ENCODE measurements at regions not wholly inside any gene's neighbourhood (a gene's known extent, or its start where the extent isn't known, plus 50 kb on each side); places are given as distances from the start of the nearest gene placed in this dataset.

DNA sequence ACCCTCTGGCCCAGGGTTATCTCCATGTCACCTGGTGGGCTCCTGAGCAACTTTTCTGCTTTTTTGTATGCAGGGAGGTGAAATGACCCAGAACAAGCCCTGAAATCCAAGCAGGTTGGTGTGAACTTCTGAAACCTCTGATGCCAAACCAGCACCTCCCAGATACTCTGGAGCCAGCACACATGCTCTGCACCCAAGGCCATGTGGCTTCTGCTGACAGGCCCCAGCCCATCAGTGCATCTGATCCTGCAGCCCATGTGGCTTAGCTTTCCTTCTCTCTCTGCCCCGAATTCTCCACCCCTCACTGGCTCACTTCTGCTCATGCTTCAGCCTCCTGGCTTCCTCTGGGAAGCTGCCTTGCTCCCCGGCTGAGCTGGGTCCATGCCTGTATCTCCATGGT is 59.3 kb upstream of the RPS6KA2 start:
- in situ Hi-C loops (cut with MboI) = no loop called here
- 18 to 33% methylated on average over 2 of the region's 2 CpGs for WGBS, 2 experiments (ENCODE audit: low coverage in 1 of 2, low lambda C conversion rate in 2 of 2, missing lambda C conversion rate in 2 of 2)
- H3K9me2 ChIP-seq (ENCODE audit: insufficient read depth) = no peaks in the 10 kb centered on the region

DNA sequence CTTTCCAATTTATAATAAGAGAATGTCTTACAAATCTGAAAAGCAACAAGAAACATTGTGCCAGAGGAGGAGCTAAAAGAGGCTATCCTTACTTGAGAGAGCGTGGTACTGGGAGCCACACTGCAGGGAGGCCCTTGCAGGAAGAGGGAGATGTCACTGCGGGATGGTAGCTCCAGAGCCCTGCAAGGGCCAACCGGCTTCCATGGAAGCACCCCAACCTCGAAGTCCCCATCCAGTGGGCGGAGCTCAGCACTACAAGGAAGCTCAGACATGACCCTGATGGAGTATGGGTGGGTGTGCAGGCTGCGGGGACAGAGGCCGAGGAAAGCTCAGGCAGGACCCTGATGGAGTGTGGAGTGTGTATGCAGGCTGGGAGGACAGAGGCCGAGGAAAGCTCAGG is 57.8 kb upstream of the RPS6KA2 start:
- Histone ChIP-seq H3K4me1 (ENCODE audit: insufficient read depth) (no peaks in the 10 kb centered on the region), H2AFZ (no peak overlapping the region), H4K20me1 (ENCODE audit: insufficient read depth) (no peaks in the 10 kb centered on the region), H3K4me3 (no peak overlapping the region), H3K36me3 (ENCODE audit: low read depth) (no peaks in the 10 kb centered on the region), H3K9me2 (ENCODE audit: insufficient read depth) (no peaks in the 10 kb centered on the region), H3K9ac (no peak overlapping the region), H3K4me2 (ENCODE audit: unreplicated experiment) (no peak overlapping the region), H3K27me3 (replicated peaks; ENCODE audit: insufficient read depth) (peaks cover 24% of the 10 kb centered on the region), H3F3A (ENCODE audit: insufficient read depth) (no peaks in the 10 kb centered on the region), H3K9me3 (ENCODE audit: low read depth) (no peaks in the 10 kb centered on the region), H3K79me2 (ENCODE audit: insufficient read depth) (no peaks in the 10 kb centered on the region), H3K27ac (no peak overlapping the region)
- WGBS, 2 experiments (ENCODE audit: low coverage in 1 of 2, low lambda C conversion rate in 2 of 2, missing lambda C conversion rate in 2 of 2) = 59 to 66% methylated on average over 8 of the region's 8 CpGs
- in situ Hi-C loops (cut with MboI) = no loop called here
- no peak for TF ChIP-seq EZH2phosphoT487 (IDR thresholded peaks at IDR 0.05; ENCODE audit: insufficient read depth, low read depth)
- TF ChIP-seq EZH2 (IDR thresholded peaks at IDR 0.05; ENCODE audit: insufficient read depth, poor library complexity, severe bottlenecking) = no peak
- no peak for DNase-seq

More for the DNA sequence above, 59.3 kb upstream of the RPS6KA2 start:
- H3K4me3 ChIP-seq = no peak overlapping the region
- H3K79me2 ChIP-seq (ENCODE audit: insufficient read depth) = no peaks in the 10 kb centered on the region
- H4K20me1 ChIP-seq (ENCODE audit: insufficient read depth) = no peaks in the 10 kb centered on the region
- TF ChIP-seq EZH2phosphoT487 (IDR thresholded peaks at IDR 0.05; ENCODE audit: insufficient read depth, low read depth) (no peak), EZH2 (IDR thresholded peaks at IDR 0.05; ENCODE audit: insufficient read depth, poor library complexity, severe bottlenecking) (no peak)
- no peak overlapping the region for H2AFZ ChIP-seq
- no peaks in the 10 kb centered on the region for H3K4me1 ChIP-seq (ENCODE audit: insufficient read depth)
- no peak overlapping the region for H3K9ac ChIP-seq
- no peak overlapping the region for H3K27ac ChIP-seq
- H3K9me3 ChIP-seq (ENCODE audit: low read depth) = no peaks in the 10 kb centered on the region
- no peaks in the 10 kb centered on the region for H3F3A ChIP-seq (ENCODE audit: insufficient read depth)
- H3K27me3 ChIP-seq (replicated peaks; ENCODE audit: insufficient read depth) = peaks cover 24% of the 10 kb centered on the region
- H3K4me2 ChIP-seq (ENCODE audit: unreplicated experiment) = no peak overlapping the region
- H3K36me3 ChIP-seq (ENCODE audit: low read depth) = no peaks in the 10 kb centered on the region
- DNase-seq = no peak

DNA sequence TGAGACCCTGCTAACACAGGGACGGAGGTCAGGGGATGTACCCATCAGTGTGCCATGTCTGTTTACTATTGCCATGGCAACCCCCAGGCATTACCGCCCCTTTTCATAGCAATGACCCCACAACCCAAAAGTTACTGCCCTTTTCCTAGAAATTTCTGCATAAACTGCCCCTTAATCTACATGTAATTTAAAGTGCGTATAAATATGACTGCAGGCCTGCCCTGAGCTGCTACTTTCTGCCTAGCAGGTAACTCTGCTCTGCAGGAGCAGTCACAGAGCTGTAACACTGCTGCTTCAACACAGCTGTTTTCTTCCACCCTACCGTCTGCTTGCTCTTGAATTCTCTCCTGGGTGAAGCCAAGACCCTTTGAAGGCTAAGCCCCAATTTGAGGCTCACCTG is 57.1 kb upstream of the RPS6KA2 start:
- Histone ChIP-seq H3K27ac (no peak overlapping the region), H3K4me2 (ENCODE audit: unreplicated experiment) (no peak overlapping the region), H3F3A (ENCODE audit: insufficient read depth) (no peaks in the 10 kb centered on the region), H3K79me2 (ENCODE audit: insufficient read depth) (no peaks in the 10 kb centered on the region), H3K9ac (no peak overlapping the region), H3K4me3 (no peak overlapping the region), H3K9me2 (ENCODE audit: insufficient read depth) (no peaks in the 10 kb centered on the region), H3K9me3 (ENCODE audit: low read depth) (no peaks in the 10 kb centered on the region), H3K27me3 (replicated peaks; ENCODE audit: insufficient read depth) (peaks cover 20% of the 10 kb centered on the region), H3K4me1 (ENCODE audit: insufficient read depth) (no peaks in the 10 kb centered on the region), H3K36me3 (ENCODE audit: low read depth) (no peaks in the 10 kb centered on the region), H2AFZ (no peak overlapping the region), H4K20me1 (ENCODE audit: insufficient read depth) (no peaks in the 10 kb centered on the region)
- WGBS, 2 experiments (ENCODE audit: low coverage in 1 of 2, low lambda C conversion rate in 2 of 2, missing lambda C conversion rate in 2 of 2) = 84 to 89% methylated on average over 4 of the region's 4 CpGs
- TF ChIP-seq EZH2 (IDR thresholded peaks at IDR 0.05; ENCODE audit: insufficient read depth, poor library complexity, severe bottlenecking) = no peak
- no peak for TF ChIP-seq EZH2phosphoT487 (IDR thresholded peaks at IDR 0.05; ENCODE audit: insufficient read depth, low read depth)
- in situ Hi-C loops (cut with MboI) = no loop called here
- no peak for DNase-seq

DNA sequence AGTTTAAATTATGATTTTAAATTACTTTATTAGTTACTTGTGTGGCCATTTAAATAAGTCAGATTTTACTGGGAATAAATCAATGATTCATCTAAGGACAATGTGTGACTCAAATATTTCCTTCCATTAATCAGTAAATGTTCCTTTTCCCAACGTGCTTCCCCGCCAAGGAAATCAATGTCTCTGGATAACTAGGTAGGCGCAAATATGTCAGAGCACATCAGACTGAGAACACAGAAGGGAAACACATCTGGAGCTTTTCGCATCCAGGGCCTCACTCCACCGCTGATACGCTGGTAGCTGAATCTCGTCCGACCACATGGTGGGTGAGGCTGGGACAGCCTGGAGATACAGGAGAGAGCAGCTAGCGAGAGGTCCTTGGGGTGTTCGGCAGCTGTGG is 56.4 kb upstream of the RPS6KA2 start:
- peaks cover 14% of the 10 kb centered on the region for H3K27me3 ChIP-seq (replicated peaks; ENCODE audit: insufficient read depth)
- no peak overlapping the region for H3K27ac ChIP-seq
- H3K79me2 ChIP-seq (ENCODE audit: insufficient read depth) = no peaks in the 10 kb centered on the region
- no peaks in the 10 kb centered on the region for H3F3A ChIP-seq (ENCODE audit: insufficient read depth)
- no peak overlapping the region for H3K4me2 ChIP-seq (ENCODE audit: unreplicated experiment)
- 77 to 81% methylated on average over 10 of the region's 10 CpGs for WGBS, 2 experiments (ENCODE audit: low coverage in 1 of 2, low lambda C conversion rate in 2 of 2, missing lambda C conversion rate in 2 of 2)
- H3K4me3 ChIP-seq = no peak overlapping the region
- H4K20me1 ChIP-seq (ENCODE audit: insufficient read depth) = no peaks in the 10 kb centered on the region
- no peak overlapping the region for H2AFZ ChIP-seq
- peak; percentile 38 for DNase-seq
- TF ChIP-seq EZH2 (IDR thresholded peaks at IDR 0.05; ENCODE audit: insufficient read depth, poor library complexity, severe bottlenecking) (no peak), EZH2phosphoT487 (IDR thresholded peaks at IDR 0.05; ENCODE audit: insufficient read depth, low read depth) (no peak)
- H3K9ac ChIP-seq = no peak overlapping the region
- no peaks in the 10 kb centered on the region for H3K9me2 ChIP-seq (ENCODE audit: insufficient read depth)
- in situ Hi-C loops (cut with MboI) = no loop called here
- H3K36me3 ChIP-seq (ENCODE audit: low read depth) = no peaks in the 10 kb centered on the region
- H3K4me1 ChIP-seq (ENCODE audit: insufficient read depth) = no peaks in the 10 kb centered on the region
- no peaks in the 10 kb centered on the region for H3K9me3 ChIP-seq (ENCODE audit: low read depth)

DNA sequence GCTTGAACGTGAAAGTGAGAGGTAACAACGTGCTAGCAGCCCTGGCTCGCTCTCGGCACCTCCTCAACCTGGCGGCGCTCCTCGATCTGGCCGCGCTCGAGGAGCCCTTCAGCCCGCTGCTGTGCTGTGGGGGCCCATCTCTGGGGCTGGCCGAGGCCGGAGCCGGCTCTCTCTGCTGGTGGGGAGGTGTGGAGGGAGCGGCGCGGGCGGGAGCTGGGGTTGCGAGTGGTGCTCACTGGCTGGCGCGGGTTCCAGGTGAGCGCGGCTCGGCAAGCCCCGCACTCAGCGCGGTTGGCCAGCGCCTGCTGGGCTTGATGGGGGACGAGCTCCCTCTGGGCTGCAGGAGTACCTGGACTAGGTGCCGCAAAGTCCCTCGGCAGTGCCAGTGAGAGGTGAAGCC is 52.5 kb upstream of the RPS6KA2 start:
- Histone ChIP-seq H3F3A (ENCODE audit: insufficient read depth) (no peaks in the 10 kb centered on the region), H3K9me2 (ENCODE audit: insufficient read depth) (no peaks in the 10 kb centered on the region), H3K27ac (no peak overlapping the region), H3K4me3 (no peak overlapping the region), H3K4me2 (ENCODE audit: unreplicated experiment) (no peak overlapping the region), H2AFZ (no peak overlapping the region), H3K36me3 (ENCODE audit: low read depth) (no peaks in the 10 kb centered on the region), H3K9me3 (ENCODE audit: low read depth) (no peaks in the 10 kb centered on the region), H3K27me3 (replicated peaks; ENCODE audit: insufficient read depth) (no peaks in the 10 kb centered on the region; the same call in 1 of the 2 replicates), H4K20me1 (ENCODE audit: insufficient read depth) (no peaks in the 10 kb centered on the region), H3K79me2 (ENCODE audit: insufficient read depth) (no peaks in the 10 kb centered on the region), H3K9ac (no peak overlapping the region), H3K4me1 (ENCODE audit: insufficient read depth) (no peaks in the 10 kb centered on the region)
- no peak for TF ChIP-seq EZH2phosphoT487 (IDR thresholded peaks at IDR 0.05; ENCODE audit: insufficient read depth, low read depth)
- TF ChIP-seq EZH2 (IDR thresholded peaks at IDR 0.05; ENCODE audit: insufficient read depth, poor library complexity, severe bottlenecking) = no peak
- 88 to 94% methylated on average over 24 to 31 of the region's 31 CpGs for WGBS, 2 experiments (ENCODE audit: low coverage in 1 of 2, low lambda C conversion rate in 2 of 2, missing lambda C conversion rate in 2 of 2)
- no peak for DNase-seq
- in situ Hi-C loops (cut with MboI) = no loop called here
